HEK293T (cell line): ENCODE measurements at regions not wholly inside any gene's neighbourhood (a gene's known extent, or its start where the extent isn't known, plus 50 kb on each side); places are given as distances from the start of the nearest gene placed in this dataset.

ENCODE experiments used
- CTBP1 ChIP-seq: fragments of 450-650 bp; IDR thresholded peaks from 2 replicates; pipeline ENCODE4 v1.6.1; 2016; ENCODE audit warnings: borderline replicate concordance
- FOXA1 ChIP-seq: fragments of 450-650 bp; IDR thresholded peaks from 2 replicates; pipeline ENCODE4 v1.6.1; 2016; ENCODE audit warnings: mild to moderate bottlenecking
- FOXM1 ChIP-seq: fragments of 450-650 bp; IDR thresholded peaks from 2 replicates; pipeline ENCODE4 v1.6.1; 2017; ENCODE audit warnings: mild to moderate bottlenecking, borderline replicate concordance
- NFRKB ChIP-seq: fragments of 450-650 bp; IDR thresholded peaks from 2 replicates; pipeline ENCODE4 v1.6.1; 2016; ENCODE audit warnings: mild to moderate bottlenecking, moderate library complexity
- SP1 ChIP-seq: fragments of 450-650 bp; IDR thresholded peaks from 2 replicates; pipeline ENCODE4 v1.6.1; 2017
- SUZ12 ChIP-seq: fragments of 450-650 bp; IDR thresholded peaks from 2 replicates; pipeline ENCODE4 v1.6.1; 2016; ENCODE audit warnings: mild to moderate bottlenecking
- TARDBP ChIP-seq: fragments of 450-650 bp; IDR thresholded peaks from 2 replicates; pipeline ENCODE4 v1.6.1; 2016

- TF ChIP-seq FOXM1 (no peak), TARDBP (peak; percentile 76; the same call in 1 of the 2 replicates), SP1 (no peak), CTBP1 (no peak), NFRKB (no peak), FOXA1 (no peak), SUZ12 (no peak)
Measured at GRCh38 chr3:13199899-13200451, 126.7 kb upstream of the IQSEC1 start.
